WTC11 (cell line): ENCODE measurements at regions not wholly inside any gene's neighbourhood (a gene's known extent, or its start where the extent isn't known, plus 50 kb on each side); places are given as distances from the start of the nearest gene placed in this dataset.

Experiments used
- ATAC-seq: fragments of 200-7000 bp; cut with Tn5 transposase; 2 replicates; pipeline ENCODE4 v1.10.0; 2021; ENCODE audit warnings: mild to moderate bottlenecking, moderate library complexity
- CTCF ChIA-PET: fragments of 300-600 bp; sonication (Branson Sonifier 250); formaldehyde crosslinking; loops from one replicate; lab custom pipeline; 2021; ENCODE audit warnings: antibody characterized with exemption; lab: Charles Lee
- POLR2A ChIA-PET: fragments of 350-600 bp; sonication (Branson Sonifier 250); formaldehyde crosslinking; loops from one replicate; lab custom pipeline; 2021; ENCODE audit warnings: antibody characterized with exemption; lab: Charles Lee
- DNase-seq: peaks from one replicate; pipeline ENCODE4 v3.0.0; 2021; ENCODE audit warnings: low spot score
- H3K27ac Mint-ChIP-seq: 2 replicates; pipeline ENCODE4 v1.8.0; 2021; ENCODE audit warnings: mixed read lengths
- H3K27me3 Mint-ChIP-seq: 2 replicates; pipeline ENCODE4 v1.8.0; 2021; ENCODE audit warnings: low read depth, mild to moderate bottlenecking, moderate library complexity, mixed read lengths
- H3K36me3 Mint-ChIP-seq: 2 replicates; pipeline ENCODE4 v1.8.0; 2021; ENCODE audit warnings: mixed read lengths
- H3K4me1 Mint-ChIP-seq: 2 replicates; pipeline ENCODE4 v1.8.0; 2022; ENCODE audit warnings: mixed read lengths
- H3K4me3 Mint-ChIP-seq: 2 replicates; pipeline ENCODE4 v1.8.0; 2021; ENCODE audit warnings: mild to moderate bottlenecking, moderate library complexity, mixed read lengths
- H3K9me3 Mint-ChIP-seq: 2 replicates; pipeline ENCODE4 v1.8.0; 2021; ENCODE audit warnings: mixed read lengths
- ATF2 ChIP-seq: sonication (generic); formaldehyde crosslinking; IDR thresholded peaks from 2 replicates; pipeline ENCODE4 v1.8.1; 2022; ENCODE audit warnings: low read depth, missing genetic modification reagents, borderline replicate concordance
- CBFB ChIP-seq: sonication (generic); formaldehyde crosslinking; IDR thresholded peaks from 2 replicates; pipeline ENCODE4 v1.8.1; 2022; ENCODE audit warnings: mild to moderate bottlenecking, low read depth, missing genetic modification reagents
- E2F5 ChIP-seq: sonication (generic); formaldehyde crosslinking; IDR thresholded peaks from 2 replicates; pipeline ENCODE4 v1.8.1; 2022; ENCODE audit warnings: mild to moderate bottlenecking, moderate library complexity, missing genetic modification reagents
- ERG ChIP-seq: fragments of 250-450 bp; sonication (Bioruptor Pico); IDR thresholded peaks from 2 replicates; pipeline ENCODE4 v1.8.0; 2021; ENCODE audit warnings: mild to moderate bottlenecking
- HMGA2 ChIP-seq: fragments of 250-450 bp; sonication (Bioruptor Pico); IDR thresholded peaks from 2 replicates; pipeline ENCODE4 v1.4.0; 2021; ENCODE audit warnings: mild to moderate bottlenecking, moderate library complexity
- HMGXB4 ChIP-seq: sonication (generic); formaldehyde crosslinking; IDR thresholded peaks from 2 replicates; pipeline ENCODE4 v1.8.1; 2023; ENCODE audit warnings: mild to moderate bottlenecking, moderate library complexity, missing genetic modification reagents
- MAX ChIP-seq: sonication (generic); formaldehyde crosslinking; IDR thresholded peaks from 2 replicates; pipeline ENCODE4 v1.8.0; 2022; ENCODE audit warnings: mild to moderate bottlenecking, missing genetic modification reagents
- NFATC4 ChIP-seq: fragments of 250-450 bp; sonication (Bioruptor Pico); IDR thresholded peaks from 2 replicates; pipeline ENCODE4 v1.9.0; 2021; ENCODE audit warnings: mild to moderate bottlenecking
- NR2C2 ChIP-seq: sonication (generic); formaldehyde crosslinking; IDR thresholded peaks from 2 replicates; pipeline ENCODE4 v1.8.0; 2022; ENCODE audit warnings: mild to moderate bottlenecking, missing genetic modification reagents
- SOX15 ChIP-seq: fragments of 250-450 bp; sonication (Bioruptor Pico); IDR thresholded peaks from 2 replicates; pipeline ENCODE4 v1.9.0; 2021; ENCODE audit warnings: mild to moderate bottlenecking
- STAT6 ChIP-seq: sonication (generic); formaldehyde crosslinking; conservative IDR thresholded peaks from 2 replicates; pipeline ENCODE4 v1.8.1; 2023; ENCODE audit warnings: mild to moderate bottlenecking, low read depth, missing genetic modification reagents, moderate library complexity
- TCF7 ChIP-seq: sonication (generic); formaldehyde crosslinking; IDR thresholded peaks from 2 replicates; pipeline ENCODE4 v1.8.0; 2022; ENCODE audit warnings: mild to moderate bottlenecking, low read depth, missing genetic modification reagents, moderate library complexity
- TEAD1 ChIP-seq: sonication (generic); formaldehyde crosslinking; IDR thresholded peaks from 2 replicates; pipeline ENCODE4 v1.8.0; 2022; ENCODE audit warnings: mild to moderate bottlenecking, missing genetic modification reagents
- TEAD4 ChIP-seq: sonication (generic); formaldehyde crosslinking; IDR thresholded peaks from 2 replicates; pipeline ENCODE4 v1.8.0; 2022; ENCODE audit warnings: mild to moderate bottlenecking, missing genetic modification reagents
- TP53 ChIP-seq: sonication (generic); formaldehyde crosslinking; IDR thresholded peaks from 2 replicates; pipeline ENCODE4 v1.8.1; 2023; ENCODE audit warnings: mild to moderate bottlenecking, missing genetic modification reagents
- USF1 ChIP-seq: sonication (generic); formaldehyde crosslinking; IDR thresholded peaks from 2 replicates; pipeline ENCODE4 v1.8.0; 2022; ENCODE audit warnings: mild to moderate bottlenecking, missing genetic modification reagents
- ZBTB21 ChIP-seq: sonication (generic); formaldehyde crosslinking; IDR thresholded peaks from 2 replicates; pipeline ENCODE4 v1.8.1; 2023; ENCODE audit warnings: mild to moderate bottlenecking, missing genetic modification reagents, borderline replicate concordance
- ZMAT4 ChIP-seq: fragments of 250-450 bp; sonication (Bioruptor Pico); IDR thresholded peaks from 2 replicates; pipeline ENCODE4 v1.9.0; 2021; ENCODE audit warnings: mild to moderate bottlenecking
- ZNF416 ChIP-seq: fragments of 250-450 bp; sonication (Bioruptor Pico); IDR thresholded peaks from 2 replicates; pipeline ENCODE4 v1.9.0; 2021; ENCODE audit warnings: mild to moderate bottlenecking, inconsistent platforms
- ZNF423 ChIP-seq: fragments of 250-450 bp; sonication (Bioruptor Pico); IDR thresholded peaks from 2 replicates; pipeline ENCODE4 v2.1.2; 2022; ENCODE audit warnings: mild to moderate bottlenecking, moderate library complexity
- ZNF671 ChIP-seq: fragments of 250-450 bp; sonication (Bioruptor Pico); IDR thresholded peaks from 2 replicates; pipeline ENCODE4 v1.8.0; 2021; ENCODE audit warnings: mild to moderate bottlenecking
- ZSCAN18 ChIP-seq: fragments of 250-450 bp; sonication (Bioruptor Pico); IDR thresholded peaks from 2 replicates; pipeline ENCODE4 v2.1.2; 2022; ENCODE audit warnings: mild to moderate bottlenecking, moderate library complexity

- peaks cover 4% of the 10 kb centered on the region for H3K9me3 Mint-ChIP-seq
- no peak overlapping the region for H3K4me3 Mint-ChIP-seq
- H3K4me1 Mint-ChIP-seq, result peaks cover 3% of the 10 kb centered on the region; the same call in 1 of the 2 replicates
- no peak overlapping the region for H3K27ac Mint-ChIP-seq
- no peak for DNase-seq
- H3K36me3 Mint-ChIP-seq, result no peaks in the 10 kb centered on the region
- ChIA-PET CTCF (no interaction called here), POLR2A (no interaction called here)
- H3K27me3 Mint-ChIP-seq, result no peaks in the 10 kb centered on the region
- no peak for ATAC-seq
- no peak for TF ChIP-seq ZNF671 (CRISPR knock-in tag)
- no peak for TF ChIP-seq ZSCAN18
- TF ChIP-seq E2F5, result no peak
- no peak for TF ChIP-seq TP53 (CRISPR knock-in tag)
- no peak for TF ChIP-seq ZMAT4 (CRISPR knock-in tag)
- no peak for TF ChIP-seq TEAD4 (CRISPR knock-in tag)
- TF ChIP-seq ATF2 (CRISPR knock-in tag), result no peak
- no peak for TF ChIP-seq USF1 (CRISPR knock-in tag)
- no peak for TF ChIP-seq STAT6 (CRISPR knock-in tag)
- no peak for TF ChIP-seq MAX (CRISPR knock-in tag)
- no peak for TF ChIP-seq TCF7 (CRISPR knock-in tag)
- TF ChIP-seq ZNF416 (CRISPR knock-in tag), result no peak
- no peak for TF ChIP-seq ERG (CRISPR knock-in tag)
- TF ChIP-seq ZNF423, result no peak
- no peak for TF ChIP-seq SOX15 (CRISPR knock-in tag)
Measured at GRCh38 chr2:145140658-145141057, 620.7 kb upstream of the ZEB2 start.

GRCh38 chr2:145138626-145139025, 618.7 kb upstream of the ZEB2 start:
- no peaks in the 10 kb centered on the region for H3K27me3 Mint-ChIP-seq
- H3K4me1 Mint-ChIP-seq, result no peaks in the 10 kb centered on the region
- DNase-seq, result no peak
- H3K9me3 Mint-ChIP-seq, result no peaks in the 10 kb centered on the region
- CTCF ChIA-PET, result no interaction called here
- no peak overlapping the region for H3K4me3 Mint-ChIP-seq
- POLR2A ChIA-PET, result no interaction called here
- TF ChIP-seq ERG (CRISPR knock-in tag) (no peak), ZBTB21 (CRISPR knock-in tag) (no peak), TCF7 (CRISPR knock-in tag) (no peak), NR2C2 (CRISPR knock-in tag) (no peak), TEAD1 (CRISPR knock-in tag) (no peak), HMGA2 (CRISPR knock-in tag) (no peak), NFATC4 (CRISPR knock-in tag) (no peak), USF1 (CRISPR knock-in tag) (no peak), HMGXB4 (CRISPR knock-in tag) (no peak), MAX (CRISPR knock-in tag) (no peak), CBFB (CRISPR knock-in tag) (no peak)
- no peak overlapping the region for H3K27ac Mint-ChIP-seq
- no peaks in the 10 kb centered on the region for H3K36me3 Mint-ChIP-seq
- no peak for ATAC-seq
